HL-60 (cell line): ENCODE measurements at regions not wholly inside any gene's neighbourhood (a gene's known extent, or its start where the extent isn't known, plus 50 kb on each side); places are given as distances from the start of the nearest gene placed in this dataset.
"Not testable (repeated sequence)": the region's sequence is repeated elsewhere in the genome, so short reads cannot be mapped to it uniquely, and the experiment has no call there.

Source experiments
- DNase-seq, 2 experiments: peaks; one replicate each; pipeline ENCODE4 v3.0.0-alpha.2; 2010 to 2020; ENCODE audit warnings: low read depth in 1 of 2, low spot score in 1 of 2
- H3K27ac ChIP-seq: fragments of 250-450 bp; sonication (Bioruptor Pico); replicated peaks from 2 replicates; pipeline ENCODE4 v1.5.1; 2020; ENCODE audit warnings: mild to moderate bottlenecking, moderate library complexity
- H3K27me3 ChIP-seq: fragments of 250-450 bp; sonication (Bioruptor Pico); 2 replicates; pipeline ENCODE4 v1.5.1; 2021; ENCODE audit warnings: mild to moderate bottlenecking, moderate library complexity; ENCODE audit not compliant: insufficient read depth, poor library complexity, severe bottlenecking
- H3K4me3 ChIP-seq: replicated peaks from 2 replicates; pipeline ENCODE4 v1.5.1; 2011; ENCODE audit warnings: mild to moderate bottlenecking, control low read depth, low read length; ENCODE audit not compliant: insufficient read depth
- CTCF ChIP-seq: IDR thresholded peaks from one replicate; pipeline ENCODE4 v1.5.1; 2011; ENCODE audit warnings: low read length, control low read depth, inconsistent platforms; ENCODE audit not compliant: insufficient read depth
- GABPA ChIP-seq: IDR thresholded peaks from 2 replicates; pipeline ENCODE4 v1.6.1; 2012; ENCODE audit warnings: low read depth
- POLR2AphosphoS5 ChIP-seq: IDR thresholded peaks from 2 replicates; pipeline ENCODE4 v1.6.1; 2012; ENCODE audit warnings: low read depth
- REST ChIP-seq: IDR thresholded peaks from 2 replicates; pipeline ENCODE4 v1.6.1; 2012; ENCODE audit warnings: low read depth; ENCODE audit not compliant: insufficient replicate concordance
- SPI1 ChIP-seq: IDR thresholded peaks from 2 replicates; pipeline ENCODE4 v1.6.1; 2012; ENCODE audit warnings: low read depth, mild to moderate bottlenecking, borderline replicate concordance

GRCh38 chr2:204395539-204395938 is 149.7 kb upstream of the PARD3B start:
- H3K27me3 ChIP-seq = no peaks in the 10 kb centered on the region
- DNase-seq = no peak
- no peak overlapping the region for H3K4me3 ChIP-seq
- TF ChIP-seq SPI1 (no peak), CTCF (no peak), REST (no peak)
- H3K27ac ChIP-seq = no peak overlapping the region

- no peak overlapping the region for H3K27ac ChIP-seq
- TF ChIP-seq CTCF (no peak), SPI1 (no peak), GABPA (no peak), POLR2AphosphoS5 (no peak), REST (no peak)
- H3K27me3 ChIP-seq = peaks cover 2% of the 10 kb centered on the region
- no peak overlapping the region for H3K4me3 ChIP-seq
- DNase-seq = no peak
Observed at GRCh38 chr2:204401114-204401513, 144.2 kb upstream of the PARD3B start.

- no peak overlapping the region for H3K27ac ChIP-seq
- TF ChIP-seq REST (no peak), POLR2AphosphoS5 (no peak), CTCF (no peak), SPI1 (no peak), GABPA (no peak)
- peaks cover 2% of the 10 kb centered on the region for H3K27me3 ChIP-seq
- H3K4me3 ChIP-seq = no peak overlapping the region
- DNase-seq = no peak
Observed at GRCh38 chr2:204407204-204408014, 137.9 kb upstream of the PARD3B start.

GRCh38 chr2:204412782-204413181 is 132.5 kb upstream of the PARD3B start:
- DNase-seq, H3K27ac ChIP-seq, H3K4me3 ChIP-seq, H3K27me3 ChIP-seq: not testable (repeated sequence)
